ENCODE measurements at regions not wholly inside any gene's neighbourhood (a gene's known extent, or its start where the extent isn't known, plus 50 kb on each side); places are given as distances from the start of the nearest gene placed in this dataset.

- Mint-ChIP-seq H3K36me3 (no peaks in the 10 kb centered on the region), H3K27me3 (ENCODE audit: low read depth) (no peaks in the 10 kb centered on the region), H3K4me3 (no peak overlapping the region), H3K9me3 (peaks cover 7% of the 10 kb centered on the region), H3K27ac (no peak overlapping the region), H3K4me1 (peaks cover 5% of the 10 kb centered on the region)
- ATAC-seq (no peak), DNase-seq (ENCODE audit: low spot score) (no peak)
- no peak for TF ChIP-seq NR3C1 (CRISPR knock-in tag; conservative IDR thresholded peaks at IDR 0.05; ENCODE audit: low read depth)
- TF ChIP-seq, protein P1, sequence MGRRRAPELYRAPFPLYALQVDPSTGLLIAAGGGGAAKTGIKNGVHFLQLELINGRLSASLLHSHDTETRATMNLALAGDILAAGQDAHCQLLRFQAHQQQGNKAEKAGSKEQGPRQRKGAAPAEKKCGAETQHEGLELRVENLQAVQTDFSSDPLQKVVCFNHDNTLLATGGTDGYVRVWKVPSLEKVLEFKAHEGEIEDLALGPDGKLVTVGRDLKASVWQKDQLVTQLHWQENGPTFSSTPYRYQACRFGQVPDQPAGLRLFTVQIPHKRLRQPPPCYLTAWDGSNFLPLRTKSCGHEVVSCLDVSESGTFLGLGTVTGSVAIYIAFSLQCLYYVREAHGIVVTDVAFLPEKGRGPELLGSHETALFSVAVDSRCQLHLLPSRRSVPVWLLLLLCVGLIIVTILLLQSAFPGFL (CRISPR knock-in tag; IDR thresholded peaks at IDR 0.05; ENCODE audit: borderline replicate concordance) = no peak
- TF ChIP-seq EMX1 (CRISPR knock-in tag; IDR thresholded peaks at IDR 0.05) = no peak
- TF ChIP-seq E2F1 (CRISPR knock-in tag; IDR thresholded peaks at IDR 0.05) = no peak
- TF ChIP-seq, protein P2, sequence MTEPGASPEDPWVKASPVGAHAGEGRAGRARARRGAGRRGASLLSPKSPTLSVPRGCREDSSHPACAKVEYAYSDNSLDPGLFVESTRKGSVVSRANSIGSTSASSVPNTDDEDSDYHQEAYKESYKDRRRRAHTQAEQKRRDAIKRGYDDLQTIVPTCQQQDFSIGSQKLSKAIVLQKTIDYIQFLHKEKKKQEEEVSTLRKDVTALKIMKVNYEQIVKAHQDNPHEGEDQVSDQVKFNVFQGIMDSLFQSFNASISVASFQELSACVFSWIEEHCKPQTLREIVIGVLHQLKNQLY (CRISPR knock-in tag; IDR thresholded peaks at IDR 0.05) = no peak
- no peak for TF ChIP-seq TCF7 (CRISPR knock-in tag; IDR thresholded peaks at IDR 0.05; ENCODE audit: low read depth)
- no peak for TF ChIP-seq ZNF263 (CRISPR knock-in tag; IDR thresholded peaks at IDR 0.05; ENCODE audit: low read depth)
- TF ChIP-seq MXD4 (CRISPR knock-in tag; IDR thresholded peaks at IDR 0.05; ENCODE audit: borderline replicate concordance) = no peak
- TF ChIP-seq, protein P3, sequence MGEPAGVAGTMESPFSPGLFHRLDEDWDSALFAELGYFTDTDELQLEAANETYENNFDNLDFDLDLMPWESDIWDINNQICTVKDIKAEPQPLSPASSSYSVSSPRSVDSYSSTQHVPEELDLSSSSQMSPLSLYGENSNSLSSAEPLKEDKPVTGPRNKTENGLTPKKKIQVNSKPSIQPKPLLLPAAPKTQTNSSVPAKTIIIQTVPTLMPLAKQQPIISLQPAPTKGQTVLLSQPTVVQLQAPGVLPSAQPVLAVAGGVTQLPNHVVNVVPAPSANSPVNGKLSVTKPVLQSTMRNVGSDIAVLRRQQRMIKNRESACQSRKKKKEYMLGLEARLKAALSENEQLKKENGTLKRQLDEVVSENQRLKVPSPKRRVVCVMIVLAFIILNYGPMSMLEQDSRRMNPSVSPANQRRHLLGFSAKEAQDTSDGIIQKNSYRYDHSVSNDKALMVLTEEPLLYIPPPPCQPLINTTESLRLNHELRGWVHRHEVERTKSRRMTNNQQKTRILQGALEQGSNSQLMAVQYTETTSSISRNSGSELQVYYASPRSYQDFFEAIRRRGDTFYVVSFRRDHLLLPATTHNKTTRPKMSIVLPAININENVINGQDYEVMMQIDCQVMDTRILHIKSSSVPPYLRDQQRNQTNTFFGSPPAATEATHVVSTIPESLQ (CRISPR knock-in tag; IDR thresholded peaks at IDR 0.05) = no peak
- no peak for TF ChIP-seq CTCF (IDR thresholded peaks at IDR 0.05)
- TF ChIP-seq, protein P4, sequence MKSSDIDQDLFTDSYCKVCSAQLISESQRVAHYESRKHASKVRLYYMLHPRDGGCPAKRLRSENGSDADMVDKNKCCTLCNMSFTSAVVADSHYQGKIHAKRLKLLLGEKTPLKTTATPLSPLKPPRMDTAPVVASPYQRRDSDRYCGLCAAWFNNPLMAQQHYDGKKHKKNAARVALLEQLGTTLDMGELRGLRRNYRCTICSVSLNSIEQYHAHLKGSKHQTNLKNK (CRISPR knock-in tag; IDR thresholded peaks at IDR 0.05) = no peak
- no peak for TF ChIP-seq RELA (CRISPR knock-in tag; IDR thresholded peaks at IDR 0.05; ENCODE audit: borderline replicate concordance)
- no peak for TF ChIP-seq ZNF423 (CRISPR knock-in tag; IDR thresholded peaks at IDR 0.05)
- no peak for TF ChIP-seq ARID4B (CRISPR knock-in tag; IDR thresholded peaks at IDR 0.05; ENCODE audit: borderline replicate concordance)
- TF ChIP-seq CREM (CRISPR knock-in tag; IDR thresholded peaks at IDR 0.05) = no peak
- no peak for TF ChIP-seq PRDM15 (CRISPR knock-in tag; IDR thresholded peaks at IDR 0.05)
- no peak for TF ChIP-seq HMGXB4 (CRISPR knock-in tag; IDR thresholded peaks at IDR 0.05)
- TF ChIP-seq NR1H2 (CRISPR knock-in tag; IDR thresholded peaks at IDR 0.05) = no peak
- POLR2A ChIA-PET = no interaction called here
- CTCF ChIA-PET = interaction anchor here (1.0 kb wide), 1 partner anchor 11 kb away, joined by 3 read pairs; no protein-coding TSS in a partner anchor
Observed at GRCh38 chr15:47460795-47461573, 256.3 kb upstream of the SEMA6D start.

Measured in WTC11 (cell line).